ENCODE measurements at regions not wholly inside any gene's neighbourhood (a gene's known extent, or its start where the extent isn't known, plus 50 kb on each side); places are given as distances from the start of the nearest gene placed in this dataset.
A peak's percentile ranks its signal among the peaks of the same experiment; 100 is the strongest.

GRCh38 chr1:63147783-63148182, 174.6 kb upstream of the FOXD3 start:
- H3K36me3 ChIP-seq (ENCODE audit: control insufficient read depth, insufficient read depth, low read length), result no peaks in the 10 kb centered on the region
- Mint-ChIP-seq H3K4me1 (peaks cover 1% of the 10 kb centered on the region), H3K27ac (no peak overlapping the region), H3K27me3 (ENCODE audit: insufficient read depth) (peaks cover 4% of the 10 kb centered on the region), H3K9me3 (no peaks in the 10 kb centered on the region), H3K4me3 (no peak overlapping the region), H3K36me3 (ENCODE audit: low read depth) (no peaks in the 10 kb centered on the region)
- 96 to 98% methylated on average over 3 of the region's 3 CpGs for WGBS, 2 experiments (ENCODE audit: insufficient coverage in 1 of 2, insufficient read length in 1 of 2)
- H3K27ac ChIP-seq (ENCODE audit: low read depth, low read length), result no peak overlapping the region
- no peak for TF ChIP-seq CTCF (conservative IDR thresholded peaks at IDR 0.05)
- no peak overlapping the region for H3K9ac ChIP-seq (ENCODE audit: extremely low read depth, low read length, poor library complexity, severe bottlenecking)
- H3K4me1 ChIP-seq (ENCODE audit: control insufficient read depth, insufficient read depth, low read length), result no peaks in the 10 kb centered on the region
- no peaks in the 10 kb centered on the region for H3K9me3 ChIP-seq (ENCODE audit: control insufficient read depth, low read length)
- no peak for DNase-seq
- peaks cover 17% of the 10 kb centered on the region for H3K27me3 ChIP-seq (ENCODE audit: control insufficient read depth, insufficient read depth, low read length, poor library complexity, severe bottlenecking)
- no peak overlapping the region for H3K4me3 ChIP-seq (ENCODE audit: low read length)

GRCh38 chr1:63148825-63149645, 173.3 kb upstream of the FOXD3 start:
- H3K4me1 ChIP-seq (ENCODE audit: control insufficient read depth, insufficient read depth, low read length), result no peaks in the 10 kb centered on the region
- H3K27me3 Mint-ChIP-seq (ENCODE audit: insufficient read depth), result peaks cover 7% of the 10 kb centered on the region
- no peak overlapping the region for H3K4me3 Mint-ChIP-seq
- H3K27ac Mint-ChIP-seq, result no peak overlapping the region
- no peaks in the 10 kb centered on the region for H3K36me3 ChIP-seq (ENCODE audit: control insufficient read depth, insufficient read depth, low read length)
- 20 to 33% methylated on average over 1 to 3 of the region's 3 CpGs for WGBS, 2 experiments (ENCODE audit: insufficient coverage in 1 of 2, insufficient read length in 1 of 2)
- no peak overlapping the region for H3K27ac ChIP-seq (ENCODE audit: low read depth, low read length)
- H3K27me3 ChIP-seq (ENCODE audit: control insufficient read depth, insufficient read depth, low read length, poor library complexity, severe bottlenecking), result peaks cover 29% of the 10 kb centered on the region
- H3K9ac ChIP-seq (ENCODE audit: extremely low read depth, low read length, poor library complexity, severe bottlenecking), result no peak overlapping the region
- H3K4me3 ChIP-seq (ENCODE audit: low read length), result no peak overlapping the region
- peak; percentile 86 for TF ChIP-seq CTCF (conservative IDR thresholded peaks at IDR 0.05)
- no peaks in the 10 kb centered on the region for H3K36me3 Mint-ChIP-seq (ENCODE audit: low read depth)
- no peaks in the 10 kb centered on the region for H3K9me3 Mint-ChIP-seq
- H3K4me1 Mint-ChIP-seq, result peaks cover 1% of the 10 kb centered on the region
- DNase-seq, result peak; percentile 87
- no peaks in the 10 kb centered on the region for H3K9me3 ChIP-seq (ENCODE audit: control insufficient read depth, low read length)

GRCh38 chr1:63152572-63152971, 169.8 kb upstream of the FOXD3 start:
- H3K4me3 ChIP-seq (ENCODE audit: low read length), result no peak overlapping the region
- Mint-ChIP-seq H3K4me1 (peaks cover 12% of the 10 kb centered on the region), H3K27me3 (ENCODE audit: insufficient read depth) (peaks cover 13% of the 10 kb centered on the region), H3K4me3 (no peak overlapping the region), H3K9me3 (no peaks in the 10 kb centered on the region), H3K36me3 (ENCODE audit: low read depth) (no peaks in the 10 kb centered on the region), H3K27ac (no peak overlapping the region)
- H3K9me3 ChIP-seq (ENCODE audit: control insufficient read depth, low read length), result no peaks in the 10 kb centered on the region
- no peak for DNase-seq
- 94 to 100% methylated on average over 2 to 3 of the region's 3 CpGs for whole genome bisulfite sequencing, 2 experiments (ENCODE audit: insufficient coverage in 1 of 2, insufficient read length in 1 of 2)
- no peaks in the 10 kb centered on the region for H3K36me3 ChIP-seq (ENCODE audit: control insufficient read depth, insufficient read depth, low read length)
- no peaks in the 10 kb centered on the region for H3K4me1 ChIP-seq (ENCODE audit: control insufficient read depth, insufficient read depth, low read length)
- H3K9ac ChIP-seq (ENCODE audit: extremely low read depth, low read length, poor library complexity, severe bottlenecking), result no peak overlapping the region
- peaks cover 37% of the 10 kb centered on the region for H3K27me3 ChIP-seq (ENCODE audit: control insufficient read depth, insufficient read depth, low read length, poor library complexity, severe bottlenecking)
- no peak for TF ChIP-seq CTCF (conservative IDR thresholded peaks at IDR 0.05)
- H3K27ac ChIP-seq (ENCODE audit: low read depth, low read length), result no peak overlapping the region
